Sigmoid colon (tissue), 6 donors: ENCODE measurements at regions not wholly inside any gene's neighbourhood (a gene's known extent, or its start where the extent isn't known, plus 50 kb on each side); places are given as distances from the start of the nearest gene placed in this dataset.

Experiments
- DNase-seq: peaks from one replicate; pipeline ENCODE4 v3.0.0-alpha.2; 2019
- H3K27ac ChIP-seq, 4 donors: fragments of 200-600 bp; sonication (generic); one replicate each; pipeline ENCODE4 v1.5.1; 2016 to 2019; ENCODE audit warnings: mild to moderate bottlenecking in 1 of 4
- H3K27me3 ChIP-seq, 3 donors: fragments of 200-600 bp; sonication (generic); one replicate each; pipeline ENCODE4 v1.5.1; 2019; ENCODE audit warnings: mild to moderate bottlenecking in 1 of 3
- H3K36me3 ChIP-seq, 4 donors: fragments of 200-600 bp; sonication (generic); one replicate each; pipeline ENCODE4 v1.5.1; 2016 to 2019
- H3K4me1 ChIP-seq, 4 donors: fragments of 200-600 bp; sonication (generic); one replicate each; pipeline ENCODE4 v1.5.1; 2017 to 2019
- H3K4me3 ChIP-seq, 4 donors: fragments of 200-600 bp; sonication (generic); one replicate each; pipeline ENCODE4 v1.5.1; 2017 to 2019; ENCODE audit warnings: mild to moderate bottlenecking in 2 of 4, moderate library complexity in 1 of 4
- H3K9me3 ChIP-seq, 4 donors: fragments of 200-600 bp in 3 of 4; sonication (generic) in 3 of 4; one replicate each; pipeline versions ENCODE4 v1.5.1 to v1.6.1; 2013 to 2019
- EP300 ChIP-seq, 4 donors: sonication (generic); formaldehyde crosslinking; IDR thresholded peaks; one replicate each; pipeline ENCODE4 v1.6.1; 2017; ENCODE audit warnings: antibody characterized with exemption in 4 of 4
- POLR2A ChIP-seq, 2 donors: fragments of 450-650 bp; IDR thresholded peaks; one replicate each; pipeline ENCODE4 v1.6.1; 2016; ENCODE audit warnings: antibody characterized with exemption in 2 of 2, mild to moderate bottlenecking in 2 of 2, moderate library complexity in 2 of 2
- POLR2AphosphoS5 ChIP-seq, 4 donors: sonication (generic); formaldehyde crosslinking; IDR thresholded peaks; one replicate each; pipeline ENCODE4 v1.6.1; 2017; ENCODE audit warnings: antibody characterized with exemption in 4 of 4
- WGBS, 2 donors: extraction: QIAGEN DNeasy Blood & Tissue Kit; methylation state at CpG; one replicate each; pipeline ENCODE4 v1.1.7; 2013; 5-methylcytosine and 5-hydroxymethylcytosine counted together
- intact Hi-C: fragments of 100-400 bp; cut with DNase I; formaldehyde crosslinking; loops from one replicate; pipeline ENCODE4 v1.15.1; 2023
- TF ChIP-seq, protein P1 (sequence below), 4 experiments: fragments of 450-650 bp in 3 of 4; fragments of 200-600 bp in 1 of 4; IDR thresholded peaks; one replicate each; pipeline ENCODE4 v1.5.1; 2016 to 2019; ENCODE audit warnings: antibody characterized with exemption in 4 of 4, mild to moderate bottlenecking in 3 of 4, moderate library complexity in 2 of 4
- donor health status: healthy with polysubstance abuse.
- donor health status: healthy.

DNA sequence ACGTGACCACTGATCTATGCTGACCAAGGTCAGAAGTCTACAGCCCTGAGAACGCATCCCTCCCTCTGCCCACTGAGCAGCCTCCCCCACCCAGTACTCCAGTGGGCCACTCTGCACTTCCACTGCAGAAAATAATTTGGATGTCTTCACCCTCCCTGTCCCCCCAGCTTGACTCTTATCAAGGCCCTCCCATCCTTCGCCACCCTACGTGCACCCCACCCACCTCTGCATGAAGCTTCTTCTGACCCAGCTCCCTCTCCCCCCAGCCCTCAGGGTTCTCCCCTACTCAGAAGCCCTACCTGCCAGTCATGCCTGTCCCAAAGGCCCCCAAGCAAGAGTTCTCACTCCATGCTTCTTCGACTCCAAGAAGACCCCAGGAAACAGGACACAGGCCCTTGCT lies 138.5 kb upstream of the FSTL4 start:
- Histone ChIP-seq H3K36me3 (no peaks in the 10 kb centered on the region), H3K27me3 (peaks cover 0 to 1% (median 0%) of the 10 kb centered on the region in 3 donors), H3K4me1 (no peaks in the 10 kb centered on the region), H3K4me3 (no peak overlapping the region), H3K9me3 (no peaks in the 10 kb centered on the region), H3K27ac (no peak overlapping the region)
- intact Hi-C loops, result no loop called here
- WGBS, 2 donors, result 92 to 93% methylated on average over 5 of the region's 5 CpGs
- no peak for DNase-seq
- no peak for TF ChIP-seq POLR2A (IDR thresholded peaks at IDR 0.05)
- no peak for TF ChIP-seq POLR2AphosphoS5 (IDR thresholded peaks at IDR 0.05)
- TF ChIP-seq, protein P1, sequence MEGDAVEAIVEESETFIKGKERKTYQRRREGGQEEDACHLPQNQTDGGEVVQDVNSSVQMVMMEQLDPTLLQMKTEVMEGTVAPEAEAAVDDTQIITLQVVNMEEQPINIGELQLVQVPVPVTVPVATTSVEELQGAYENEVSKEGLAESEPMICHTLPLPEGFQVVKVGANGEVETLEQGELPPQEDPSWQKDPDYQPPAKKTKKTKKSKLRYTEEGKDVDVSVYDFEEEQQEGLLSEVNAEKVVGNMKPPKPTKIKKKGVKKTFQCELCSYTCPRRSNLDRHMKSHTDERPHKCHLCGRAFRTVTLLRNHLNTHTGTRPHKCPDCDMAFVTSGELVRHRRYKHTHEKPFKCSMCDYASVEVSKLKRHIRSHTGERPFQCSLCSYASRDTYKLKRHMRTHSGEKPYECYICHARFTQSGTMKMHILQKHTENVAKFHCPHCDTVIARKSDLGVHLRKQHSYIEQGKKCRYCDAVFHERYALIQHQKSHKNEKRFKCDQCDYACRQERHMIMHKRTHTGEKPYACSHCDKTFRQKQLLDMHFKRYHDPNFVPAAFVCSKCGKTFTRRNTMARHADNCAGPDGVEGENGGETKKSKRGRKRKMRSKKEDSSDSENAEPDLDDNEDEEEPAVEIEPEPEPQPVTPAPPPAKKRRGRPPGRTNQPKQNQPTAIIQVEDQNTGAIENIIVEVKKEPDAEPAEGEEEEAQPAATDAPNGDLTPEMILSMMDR (IDR thresholded peaks at IDR 0.05), result no peak
- TF ChIP-seq EP300 (IDR thresholded peaks at IDR 0.05), result no peak

DNA sequence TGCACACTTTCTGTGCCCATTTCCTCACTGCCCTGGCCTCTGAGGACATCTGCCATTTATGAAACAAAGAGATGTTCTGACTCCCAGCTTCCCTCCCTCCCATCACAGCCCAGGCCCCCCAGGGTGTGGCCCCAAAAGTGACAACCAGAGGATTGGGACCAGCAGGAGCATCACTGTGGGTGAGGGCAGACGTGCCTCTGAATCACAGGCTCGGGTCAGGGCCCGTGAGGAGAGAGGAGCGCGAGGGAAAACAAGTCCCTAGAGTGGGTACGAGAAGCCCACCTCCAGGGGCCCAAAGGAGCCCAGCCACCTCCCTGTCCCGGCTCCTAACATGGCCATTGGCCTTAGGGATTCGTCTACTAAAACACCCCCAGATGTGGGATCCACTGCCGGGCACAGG lies 138.0 kb upstream of the FSTL4 start:
- Histone ChIP-seq H3K4me1 (no peaks in the 10 kb centered on the region), H3K9me3 (no peaks in the 10 kb centered on the region), H3K27me3 (no peaks in the 10 kb centered on the region), H3K36me3 (no peaks in the 10 kb centered on the region), H3K27ac (no peak overlapping the region), H3K4me3 (no peak overlapping the region)
- no peak for TF ChIP-seq EP300 (IDR thresholded peaks at IDR 0.05)
- TF ChIP-seq POLR2AphosphoS5 (IDR thresholded peaks at IDR 0.05), result no peak
- TF ChIP-seq POLR2A (IDR thresholded peaks at IDR 0.05), result no peak
- TF ChIP-seq, protein P1 (IDR thresholded peaks at IDR 0.05), result no peak
- intact Hi-C loops, result no loop called here
- no peak for DNase-seq
- 91 to 94% methylated on average over 9 of the region's 9 CpGs for WGBS, 2 donors

DNA sequence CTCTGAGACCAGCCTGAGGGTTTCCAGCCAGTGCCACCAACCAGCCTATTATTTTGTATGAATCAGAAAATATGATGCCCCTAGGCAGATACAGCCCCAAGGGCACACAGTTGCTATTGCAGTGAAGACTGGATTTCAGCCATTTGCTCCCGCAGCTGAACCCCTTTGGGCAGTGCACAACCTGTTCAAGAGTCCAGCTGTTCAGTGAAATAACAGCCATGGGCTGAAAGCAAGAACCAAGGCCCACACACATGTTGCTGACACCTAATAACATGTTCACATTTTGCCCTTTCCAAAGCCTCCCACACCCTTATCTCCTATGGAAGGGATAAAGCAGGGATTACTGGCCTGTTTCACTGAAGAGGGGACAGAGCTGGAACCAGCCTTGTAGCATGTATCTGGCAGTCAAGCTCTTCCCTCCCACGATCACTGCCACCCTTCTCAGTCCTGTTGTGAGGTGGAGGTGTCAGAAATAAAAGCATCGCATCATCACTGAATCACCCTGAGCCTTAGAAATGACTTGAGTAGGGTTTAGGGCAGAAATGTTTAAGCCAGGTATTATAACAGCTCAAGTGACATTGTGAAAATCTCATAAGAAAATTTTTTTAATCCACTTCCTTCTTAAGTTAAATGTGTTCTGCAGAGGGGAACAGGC lies 137.1 kb upstream of the FSTL4 start:
- no peak overlapping the region for H3K4me3 ChIP-seq
- TF ChIP-seq, protein P1 (IDR thresholded peaks at IDR 0.05), result no peak
- H3K27ac ChIP-seq, result no peak overlapping the region
- intact Hi-C loops, result no loop called here
- DNase-seq, result no peak
- no peaks in the 10 kb centered on the region for H3K4me1 ChIP-seq
- H3K36me3 ChIP-seq, result no peaks in the 10 kb centered on the region
- no peaks in the 10 kb centered on the region for H3K27me3 ChIP-seq
- 83 to 84% methylated on average over 3 of the region's 3 CpGs for WGBS, 2 donors
- H3K9me3 ChIP-seq, result no peaks in the 10 kb centered on the region

DNA sequence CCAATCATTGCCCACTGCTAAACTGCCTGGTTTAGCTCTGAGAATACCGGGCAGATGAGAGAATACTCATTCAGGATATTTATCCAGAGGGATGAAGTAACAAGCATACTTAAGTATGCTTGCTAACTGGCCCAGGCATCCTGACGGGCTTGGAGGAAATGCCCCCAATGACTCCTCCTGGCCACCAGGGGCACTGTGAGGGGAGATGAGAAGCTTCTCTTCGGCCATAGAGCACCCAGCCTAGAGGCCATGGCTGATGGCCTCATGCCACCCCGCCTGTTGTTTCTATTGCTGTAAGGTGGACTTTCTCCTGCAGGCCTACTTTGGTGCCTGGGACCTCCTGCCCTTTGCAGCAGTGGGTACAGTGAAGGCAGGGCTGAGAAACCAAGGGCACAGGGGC lies 134.5 kb upstream of the FSTL4 start:
- Histone ChIP-seq H3K9me3 (no peaks in the 10 kb centered on the region), H3K4me1 (no peaks in the 10 kb centered on the region), H3K4me3 (no peak overlapping the region), H3K36me3 (no peaks in the 10 kb centered on the region), H3K27ac (no peak overlapping the region), H3K27me3 (no peaks in the 10 kb centered on the region)
- intact Hi-C loops, result no loop called here
- 82 to 84% methylated on average over 4 of the region's 4 CpGs for WGBS, 2 donors
- no peak for TF ChIP-seq POLR2A (IDR thresholded peaks at IDR 0.05)
- TF ChIP-seq, protein P1 (IDR thresholded peaks at IDR 0.05), result no peak
- no peak for TF ChIP-seq POLR2AphosphoS5 (IDR thresholded peaks at IDR 0.05)
- TF ChIP-seq EP300 (IDR thresholded peaks at IDR 0.05), result no peak
- no peak for DNase-seq

DNA sequence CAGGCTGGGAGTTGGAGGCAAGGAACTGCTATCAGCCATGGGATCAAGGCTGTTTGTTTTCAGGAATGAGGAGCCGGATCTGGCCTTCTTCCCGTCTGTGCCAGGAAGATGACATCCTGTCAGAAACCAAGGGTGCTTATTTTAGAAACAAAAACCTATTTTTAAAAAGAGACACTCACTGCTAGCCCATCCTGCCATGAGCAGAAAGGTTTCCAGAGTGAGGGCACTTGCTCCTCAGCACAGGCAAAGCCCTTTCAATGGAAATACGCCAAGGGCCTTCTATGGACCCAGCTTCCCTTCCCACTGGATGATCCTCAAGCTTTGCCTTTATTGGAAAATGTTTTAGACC lies 132.6 kb upstream of the FSTL4 start:
- Histone ChIP-seq H3K36me3 (no peaks in the 10 kb centered on the region), H3K4me1 (no peaks in the 10 kb centered on the region), H3K4me3 (no peak overlapping the region), H3K27ac (no peak overlapping the region), H3K9me3 (no peaks in the 10 kb centered on the region), H3K27me3 (no peaks in the 10 kb centered on the region)
- no peak for DNase-seq
- intact Hi-C loops, result no loop called here
- TF ChIP-seq POLR2A (IDR thresholded peaks at IDR 0.05), result no peak
- no peak for TF ChIP-seq POLR2AphosphoS5 (IDR thresholded peaks at IDR 0.05)
- no peak for TF ChIP-seq EP300 (IDR thresholded peaks at IDR 0.05)
- TF ChIP-seq, protein P1 (IDR thresholded peaks at IDR 0.05), result no peak
- 64 to 80% methylated on average over 3 of the region's 3 CpGs for WGBS, 2 donors
